H1 (cell line): ENCODE measurements at regions not wholly inside any gene's neighbourhood (a gene's known extent, or its start where the extent isn't known, plus 50 kb on each side); places are given as distances from the start of the nearest gene placed in this dataset.

Experiments
- EGR1 ChIP-seq: IDR thresholded peaks from 2 replicates; pipeline ENCODE4 v1.6.1; 2011; ENCODE audit warnings: low read depth, low read length, borderline replicate concordance
- MAX ChIP-seq: IDR thresholded peaks from 2 replicates; pipeline ENCODE4 v1.6.1; 2012; ENCODE audit warnings: inconsistent platforms
- RNF2 ChIP-seq: fragments of 200-900, 300-1000 bp; sonication (generic); IDR thresholded peaks from 2 replicates; pipeline ENCODE4 v1.7.1; 2016; ENCODE audit warnings: borderline replicate concordance, low read depth, mild to moderate bottlenecking, antibody characterized with exemption, low read length; ENCODE audit not compliant: poor library complexity, severe bottlenecking; ENCODE audit errors: missing control alignments
- SIRT6 ChIP-seq: IDR thresholded peaks from one replicate; pipeline ENCODE4 v1.7.1; 2012; ENCODE audit warnings: low read length, inconsistent platforms
- SP2 ChIP-seq: IDR thresholded peaks from 2 replicates; pipeline ENCODE4 v1.6.1; 2012; ENCODE audit warnings: mild to moderate bottlenecking, low read length, inconsistent platforms
- SUZ12 ChIP-seq: fragments of 200-600 bp; sonication (generic); IDR thresholded peaks from 2 replicates; pipeline ENCODE4 v1.6.1; 2012; ENCODE audit warnings: mild to moderate bottlenecking, inconsistent platforms, low read length, moderate library complexity, mixed read lengths
- TAF7 ChIP-seq: optimal IDR thresholded peaks from 2 replicates; pipeline ENCODE3; 2011; ENCODE audit warnings: low read depth, mild to moderate bottlenecking, inconsistent platforms, low read length, moderate library complexity, borderline replicate concordance
- TF ChIP-seq, protein P1 (sequence below): fragments of 300-600 bp; sonication (generic); IDR thresholded peaks from 2 replicates; pipeline ENCODE4 v1.7.1; 2012; ENCODE audit warnings: low read length, moderate library complexity, mild to moderate bottlenecking, inconsistent platforms; ENCODE audit not compliant: insufficient replicate concordance

DNA sequence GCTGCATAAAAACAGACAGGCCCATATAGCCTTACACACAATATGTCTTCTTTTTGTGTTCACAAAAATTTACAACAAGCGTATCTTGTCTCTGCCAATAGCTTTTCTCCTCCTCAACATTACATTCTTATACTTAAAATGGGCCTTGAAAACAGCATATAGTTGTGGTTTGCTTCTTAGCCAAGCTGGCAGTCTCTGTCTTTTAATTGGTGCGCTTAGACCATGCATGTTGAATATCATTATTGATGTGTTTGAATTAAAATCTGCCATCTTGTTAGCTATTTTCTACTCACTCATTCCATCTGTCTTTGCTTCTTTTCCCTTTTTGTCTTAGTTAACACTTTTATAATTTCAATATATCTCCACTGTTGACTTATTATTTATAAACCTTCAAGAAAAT lies 76.4 kb downstream of the ING1 start (continued):
- TF ChIP-seq TAF7 (no peak), SP2 (no peak), MAX (no peak), RNF2 (no peak), SUZ12 (no peak), EGR1 (no peak), SIRT6 (no peak)
- TF ChIP-seq, protein P1, sequence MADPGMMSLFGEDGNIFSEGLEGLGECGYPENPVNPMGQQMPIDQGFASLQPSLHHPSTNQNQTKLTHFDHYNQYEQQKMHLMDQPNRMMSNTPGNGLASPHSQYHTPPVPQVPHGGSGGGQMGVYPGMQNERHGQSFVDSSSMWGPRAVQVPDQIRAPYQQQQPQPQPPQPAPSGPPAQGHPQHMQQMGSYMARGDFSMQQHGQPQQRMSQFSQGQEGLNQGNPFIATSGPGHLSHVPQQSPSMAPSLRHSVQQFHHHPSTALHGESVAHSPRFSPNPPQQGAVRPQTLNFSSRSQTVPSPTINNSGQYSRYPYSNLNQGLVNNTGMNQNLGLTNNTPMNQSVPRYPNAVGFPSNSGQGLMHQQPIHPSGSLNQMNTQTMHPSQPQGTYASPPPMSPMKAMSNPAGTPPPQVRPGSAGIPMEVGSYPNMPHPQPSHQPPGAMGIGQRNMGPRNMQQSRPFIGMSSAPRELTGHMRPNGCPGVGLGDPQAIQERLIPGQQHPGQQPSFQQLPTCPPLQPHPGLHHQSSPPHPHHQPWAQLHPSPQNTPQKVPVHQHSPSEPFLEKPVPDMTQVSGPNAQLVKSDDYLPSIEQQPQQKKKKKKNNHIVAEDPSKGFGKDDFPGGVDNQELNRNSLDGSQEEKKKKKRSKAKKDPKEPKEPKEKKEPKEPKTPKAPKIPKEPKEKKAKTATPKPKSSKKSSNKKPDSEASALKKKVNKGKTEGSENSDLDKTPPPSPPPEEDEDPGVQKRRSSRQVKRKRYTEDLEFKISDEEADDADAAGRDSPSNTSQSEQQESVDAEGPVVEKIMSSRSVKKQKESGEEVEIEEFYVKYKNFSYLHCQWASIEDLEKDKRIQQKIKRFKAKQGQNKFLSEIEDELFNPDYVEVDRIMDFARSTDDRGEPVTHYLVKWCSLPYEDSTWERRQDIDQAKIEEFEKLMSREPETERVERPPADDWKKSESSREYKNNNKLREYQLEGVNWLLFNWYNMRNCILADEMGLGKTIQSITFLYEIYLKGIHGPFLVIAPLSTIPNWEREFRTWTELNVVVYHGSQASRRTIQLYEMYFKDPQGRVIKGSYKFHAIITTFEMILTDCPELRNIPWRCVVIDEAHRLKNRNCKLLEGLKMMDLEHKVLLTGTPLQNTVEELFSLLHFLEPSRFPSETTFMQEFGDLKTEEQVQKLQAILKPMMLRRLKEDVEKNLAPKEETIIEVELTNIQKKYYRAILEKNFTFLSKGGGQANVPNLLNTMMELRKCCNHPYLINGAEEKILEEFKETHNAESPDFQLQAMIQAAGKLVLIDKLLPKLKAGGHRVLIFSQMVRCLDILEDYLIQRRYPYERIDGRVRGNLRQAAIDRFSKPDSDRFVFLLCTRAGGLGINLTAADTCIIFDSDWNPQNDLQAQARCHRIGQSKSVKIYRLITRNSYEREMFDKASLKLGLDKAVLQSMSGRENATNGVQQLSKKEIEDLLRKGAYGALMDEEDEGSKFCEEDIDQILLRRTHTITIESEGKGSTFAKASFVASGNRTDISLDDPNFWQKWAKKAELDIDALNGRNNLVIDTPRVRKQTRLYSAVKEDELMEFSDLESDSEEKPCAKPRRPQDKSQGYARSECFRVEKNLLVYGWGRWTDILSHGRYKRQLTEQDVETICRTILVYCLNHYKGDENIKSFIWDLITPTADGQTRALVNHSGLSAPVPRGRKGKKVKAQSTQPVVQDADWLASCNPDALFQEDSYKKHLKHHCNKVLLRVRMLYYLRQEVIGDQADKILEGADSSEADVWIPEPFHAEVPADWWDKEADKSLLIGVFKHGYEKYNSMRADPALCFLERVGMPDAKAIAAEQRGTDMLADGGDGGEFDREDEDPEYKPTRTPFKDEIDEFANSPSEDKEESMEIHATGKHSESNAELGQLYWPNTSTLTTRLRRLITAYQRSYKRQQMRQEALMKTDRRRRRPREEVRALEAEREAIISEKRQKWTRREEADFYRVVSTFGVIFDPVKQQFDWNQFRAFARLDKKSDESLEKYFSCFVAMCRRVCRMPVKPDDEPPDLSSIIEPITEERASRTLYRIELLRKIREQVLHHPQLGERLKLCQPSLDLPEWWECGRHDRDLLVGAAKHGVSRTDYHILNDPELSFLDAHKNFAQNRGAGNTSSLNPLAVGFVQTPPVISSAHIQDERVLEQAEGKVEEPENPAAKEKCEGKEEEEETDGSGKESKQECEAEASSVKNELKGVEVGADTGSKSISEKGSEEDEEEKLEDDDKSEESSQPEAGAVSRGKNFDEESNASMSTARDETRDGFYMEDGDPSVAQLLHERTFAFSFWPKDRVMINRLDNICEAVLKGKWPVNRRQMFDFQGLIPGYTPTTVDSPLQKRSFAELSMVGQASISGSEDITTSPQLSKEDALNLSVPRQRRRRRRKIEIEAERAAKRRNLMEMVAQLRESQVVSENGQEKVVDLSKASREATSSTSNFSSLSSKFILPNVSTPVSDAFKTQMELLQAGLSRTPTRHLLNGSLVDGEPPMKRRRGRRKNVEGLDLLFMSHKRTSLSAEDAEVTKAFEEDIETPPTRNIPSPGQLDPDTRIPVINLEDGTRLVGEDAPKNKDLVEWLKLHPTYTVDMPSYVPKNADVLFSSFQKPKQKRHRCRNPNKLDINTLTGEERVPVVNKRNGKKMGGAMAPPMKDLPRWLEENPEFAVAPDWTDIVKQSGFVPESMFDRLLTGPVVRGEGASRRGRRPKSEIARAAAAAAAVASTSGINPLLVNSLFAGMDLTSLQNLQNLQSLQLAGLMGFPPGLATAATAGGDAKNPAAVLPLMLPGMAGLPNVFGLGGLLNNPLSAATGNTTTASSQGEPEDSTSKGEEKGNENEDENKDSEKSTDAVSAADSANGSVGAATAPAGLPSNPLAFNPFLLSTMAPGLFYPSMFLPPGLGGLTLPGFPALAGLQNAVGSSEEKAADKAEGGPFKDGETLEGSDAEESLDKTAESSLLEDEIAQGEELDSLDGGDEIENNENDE: no peak
